ENCODE measurements at regions not wholly inside any gene's neighbourhood (a gene's known extent, or its start where the extent isn't known, plus 50 kb on each side); places are given as distances from the start of the nearest gene placed in this dataset.

DNA sequence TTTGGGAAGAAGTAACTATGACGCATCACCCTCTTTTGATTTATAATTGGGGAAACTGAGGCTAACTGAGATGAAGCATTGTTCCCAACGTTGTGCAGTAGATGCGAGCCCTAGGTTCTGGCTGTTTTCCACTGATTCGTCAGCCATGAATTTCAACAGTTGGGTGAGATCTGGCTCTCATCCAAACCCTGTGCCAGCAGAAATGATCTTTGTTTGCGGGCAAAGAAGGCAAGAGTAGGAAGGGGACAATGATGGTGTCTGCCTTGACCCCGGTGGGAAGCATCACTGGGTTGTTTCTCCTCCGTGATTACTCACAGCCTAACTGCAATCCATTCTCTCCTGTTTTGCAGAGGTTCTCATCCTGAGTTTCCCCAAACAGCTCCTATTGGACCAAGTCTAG, 142.3 kb downstream of the MIS18A start:
- no peak for DNase-seq (ENCODE audit: low read depth)
- H3K4me3 ChIP-seq (ENCODE audit: low read depth, low read length): no peak overlapping the region
- TF ChIP-seq, protein P1, sequence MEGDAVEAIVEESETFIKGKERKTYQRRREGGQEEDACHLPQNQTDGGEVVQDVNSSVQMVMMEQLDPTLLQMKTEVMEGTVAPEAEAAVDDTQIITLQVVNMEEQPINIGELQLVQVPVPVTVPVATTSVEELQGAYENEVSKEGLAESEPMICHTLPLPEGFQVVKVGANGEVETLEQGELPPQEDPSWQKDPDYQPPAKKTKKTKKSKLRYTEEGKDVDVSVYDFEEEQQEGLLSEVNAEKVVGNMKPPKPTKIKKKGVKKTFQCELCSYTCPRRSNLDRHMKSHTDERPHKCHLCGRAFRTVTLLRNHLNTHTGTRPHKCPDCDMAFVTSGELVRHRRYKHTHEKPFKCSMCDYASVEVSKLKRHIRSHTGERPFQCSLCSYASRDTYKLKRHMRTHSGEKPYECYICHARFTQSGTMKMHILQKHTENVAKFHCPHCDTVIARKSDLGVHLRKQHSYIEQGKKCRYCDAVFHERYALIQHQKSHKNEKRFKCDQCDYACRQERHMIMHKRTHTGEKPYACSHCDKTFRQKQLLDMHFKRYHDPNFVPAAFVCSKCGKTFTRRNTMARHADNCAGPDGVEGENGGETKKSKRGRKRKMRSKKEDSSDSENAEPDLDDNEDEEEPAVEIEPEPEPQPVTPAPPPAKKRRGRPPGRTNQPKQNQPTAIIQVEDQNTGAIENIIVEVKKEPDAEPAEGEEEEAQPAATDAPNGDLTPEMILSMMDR (conservative IDR thresholded peaks at IDR 0.05; ENCODE audit: low read depth, low read length): no peak

DNA sequence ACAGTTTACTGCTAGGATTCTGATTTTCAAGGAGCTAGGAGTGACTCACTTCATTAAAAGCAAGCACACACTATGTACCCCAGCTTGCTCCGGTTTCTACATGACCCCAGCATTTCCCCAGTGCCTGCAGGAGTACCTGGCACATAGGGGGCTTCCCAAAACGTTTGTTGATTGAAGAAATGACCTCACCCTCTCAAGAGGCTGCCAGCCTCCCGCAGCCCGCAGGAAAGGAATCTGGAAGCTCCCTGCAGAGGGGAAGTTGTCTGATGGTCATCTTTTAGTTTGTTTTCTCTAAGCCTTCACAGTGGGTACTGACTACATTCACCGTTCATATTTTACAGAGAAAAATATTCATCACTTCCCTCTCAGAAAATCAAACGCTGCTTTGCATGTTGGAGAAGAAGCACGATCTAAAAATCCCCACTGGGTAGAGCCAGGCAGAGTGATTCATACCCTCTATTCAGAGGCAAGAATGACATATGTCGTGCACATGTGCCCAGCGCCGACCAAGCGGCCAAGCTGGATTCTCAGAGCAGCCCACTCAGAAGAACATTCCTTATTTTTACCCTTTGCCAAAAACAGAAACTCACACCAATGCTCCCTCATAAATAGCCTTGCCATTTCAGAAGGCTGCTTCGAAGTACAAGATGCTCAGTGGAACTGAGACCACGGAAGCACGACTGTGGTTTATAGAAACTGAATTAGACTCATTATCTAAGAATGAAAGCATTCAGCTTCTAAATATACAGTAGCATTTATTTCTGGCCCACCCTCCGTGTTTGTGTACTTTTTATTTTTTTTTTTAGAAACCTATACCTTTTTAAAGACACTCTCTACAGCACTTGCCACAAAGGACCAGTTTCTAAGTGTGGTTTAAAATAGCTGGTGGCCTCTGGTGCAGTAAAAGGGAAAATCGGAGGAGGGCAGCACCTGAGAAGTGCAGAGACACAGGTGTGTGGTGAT, 143.2 kb downstream of the MIS18A start:
- H3K4me3 ChIP-seq (ENCODE audit: low read depth, low read length): no peak overlapping the region
- no peak for DNase-seq (ENCODE audit: low read depth)
- TF ChIP-seq, protein P1 (conservative IDR thresholded peaks at IDR 0.05; ENCODE audit: low read depth, low read length): no peak

DNA sequence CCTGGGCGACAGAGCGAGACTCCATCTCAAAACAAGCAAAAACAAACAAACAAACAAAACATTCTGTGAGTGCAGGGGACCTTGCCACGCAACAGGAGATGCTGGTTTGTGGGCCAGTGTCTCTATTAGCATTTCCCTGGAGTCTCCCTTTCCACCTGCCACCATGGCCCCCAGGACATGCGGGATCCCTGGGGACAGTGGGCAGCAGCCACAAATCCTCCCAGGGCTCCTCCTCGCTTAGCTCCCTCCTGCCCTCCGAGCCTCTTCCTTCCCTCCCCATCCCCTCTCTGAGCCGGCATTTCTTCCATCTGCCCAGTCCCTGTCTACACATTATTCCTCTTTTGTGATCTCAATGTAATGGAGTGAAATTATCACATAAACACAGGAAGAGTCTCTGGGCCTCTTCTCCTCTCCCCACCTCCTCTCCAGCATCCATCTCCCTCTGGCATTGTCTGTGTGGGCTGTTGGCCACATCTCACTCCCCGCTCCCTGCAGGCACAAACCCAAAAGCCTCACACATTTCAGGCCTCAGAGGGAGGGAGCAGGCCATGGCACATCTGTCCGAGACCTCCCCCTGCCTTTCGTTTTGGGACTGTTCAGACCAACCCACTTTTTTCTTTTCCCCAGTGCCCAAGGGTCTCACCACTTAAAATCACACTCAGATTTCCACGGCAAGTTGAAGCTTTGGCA, 144.3 kb downstream of the MIS18A start:
- H3K4me3 ChIP-seq (ENCODE audit: low read depth, low read length): no peak overlapping the region

DNA sequence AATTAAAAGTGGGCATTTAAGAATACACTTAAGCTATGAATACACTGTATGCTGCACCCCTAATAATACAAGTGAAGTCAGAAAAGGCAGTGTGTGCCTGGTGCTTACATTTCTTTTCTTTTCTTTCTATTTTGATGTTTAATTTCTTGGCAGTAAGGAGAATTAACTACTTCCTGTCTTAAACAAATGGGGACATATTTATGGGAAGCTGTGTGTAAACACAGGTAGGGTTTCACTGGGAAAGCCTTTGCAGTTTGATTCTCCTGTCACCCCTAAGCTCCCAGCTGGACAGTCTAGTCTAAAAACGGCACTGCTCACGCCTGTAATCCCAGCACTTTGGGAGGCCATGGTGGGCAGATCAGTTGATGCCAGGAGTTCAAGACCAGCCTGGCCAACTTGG, 146.0 kb downstream of the MIS18A start:
- no peak for DNase-seq (ENCODE audit: low read depth)
- H3K4me3 ChIP-seq (ENCODE audit: low read depth, low read length): no peak overlapping the region
- TF ChIP-seq, protein P1 (conservative IDR thresholded peaks at IDR 0.05; ENCODE audit: low read depth, low read length): no peak

More for the DNA sequence above, 144.3 kb downstream of the MIS18A start:
- DNase-seq (ENCODE audit: low read depth): no peak
- TF ChIP-seq, protein P1 (conservative IDR thresholded peaks at IDR 0.05; ENCODE audit: low read depth, low read length): no peak

DNA sequence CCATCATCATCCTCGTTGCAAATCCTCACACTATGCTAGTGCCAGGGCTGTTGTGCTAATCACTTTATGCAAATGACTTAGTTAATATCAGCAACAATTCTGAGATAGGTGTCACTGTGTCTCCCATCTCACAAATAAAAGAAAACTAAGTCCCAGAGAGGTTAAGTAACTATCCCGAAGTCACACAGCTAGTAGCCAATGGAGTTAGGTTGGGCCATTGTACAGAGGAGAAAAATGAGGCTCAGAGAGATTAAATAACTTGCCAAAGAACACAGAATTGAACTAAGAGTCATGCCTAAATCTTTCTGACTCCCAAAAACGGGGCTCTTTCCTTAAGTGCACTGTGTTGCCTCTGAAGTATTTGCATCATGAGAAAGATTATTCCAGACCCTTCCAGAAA, 146.4 kb downstream of the MIS18A start:
- DNase-seq (ENCODE audit: low read depth): no peak
- H3K4me3 ChIP-seq (ENCODE audit: low read depth, low read length): no peak overlapping the region
- TF ChIP-seq, protein P1 (conservative IDR thresholded peaks at IDR 0.05; ENCODE audit: low read depth, low read length): no peak

DNA sequence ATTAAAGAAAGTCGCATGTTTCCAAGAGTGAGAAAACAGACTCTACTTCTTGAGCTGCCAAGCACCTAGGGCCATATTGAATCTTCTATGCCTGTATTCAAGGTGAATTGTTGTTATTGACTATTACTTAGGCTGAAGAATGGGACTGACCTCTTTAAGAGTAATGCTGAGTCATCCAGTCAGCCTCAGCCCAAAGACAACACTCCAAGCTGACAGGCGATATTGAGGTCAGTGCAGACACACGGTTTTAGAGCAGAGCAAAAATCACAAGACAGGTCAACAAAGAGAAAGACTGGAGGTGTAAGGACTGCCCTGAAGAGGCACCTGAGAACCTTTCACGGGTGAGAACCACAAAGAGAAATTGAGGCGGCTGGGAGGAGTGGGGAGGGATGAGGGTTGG, 146.9 kb downstream of the MIS18A start:
- peak; percentile 23 for DNase-seq (ENCODE audit: low read depth)
- H3K4me3 ChIP-seq (ENCODE audit: low read depth, low read length): no peak overlapping the region
- TF ChIP-seq, protein P1 (conservative IDR thresholded peaks at IDR 0.05; ENCODE audit: low read depth, low read length): no peak
